ENCODE measurements at regions not wholly inside any gene's neighbourhood (a gene's known extent, or its start where the extent isn't known, plus 50 kb on each side); places are given as distances from the start of the nearest gene placed in this dataset.

GRCh38 chr5:4440536-4440935 lies 699.6 kb upstream of the ADAMTS16 start (continued):
- no peak for TF ChIP-seq ZBTB21 (tag by site-specific recombination; IDR thresholded peaks at IDR 0.05)
- TF ChIP-seq INSM2 (tag by site-specific recombination; IDR thresholded peaks at IDR 0.05): no peak
- no peak for TF ChIP-seq KLF17 (tag by site-specific recombination; IDR thresholded peaks at IDR 0.05)
- TF ChIP-seq ZEB2 (tag by site-specific recombination; IDR thresholded peaks at IDR 0.05): no peak
- TF ChIP-seq ZNF654 (tag by site-specific recombination; IDR thresholded peaks at IDR 0.05; ENCODE audit: low read depth): no peak
- TF ChIP-seq ZNF121 (tag by site-specific recombination; IDR thresholded peaks at IDR 0.05): no peak
- no peak for TF ChIP-seq OVOL3 (tag by site-specific recombination; IDR thresholded peaks at IDR 0.05)
- TF ChIP-seq ZNF335 (tag by site-specific recombination; conservative IDR thresholded peaks at IDR 0.05): no peak
- no peak for TF ChIP-seq ZBTB17 (tag by site-specific recombination; IDR thresholded peaks at IDR 0.05)
- TF ChIP-seq ZNF10 (tag by site-specific recombination; IDR thresholded peaks at IDR 0.05): no peak

GRCh38 chr5:4442221-4442620 lies 697.9 kb upstream of the ADAMTS16 start:
- H3K4me3 ChIP-seq (ENCODE audit: low read depth, low read length): no peak overlapping the region
- no peaks in the 10 kb centered on the region for H3K4me1 ChIP-seq (ENCODE audit: control insufficient read depth, insufficient read depth, low read length)
- H3K36me3 ChIP-seq (ENCODE audit: control insufficient read depth in 2 of 2, insufficient read depth in 1 of 2, low read length in 2 of 2): no peaks in the 10 kb centered on the region
- TF ChIP-seq ZNF658 (tag by site-specific recombination; IDR thresholded peaks at IDR 0.05) (no peak), ZBTB21 (tag by site-specific recombination; IDR thresholded peaks at IDR 0.05) (no peak), ZBTB48 (tag by site-specific recombination; IDR thresholded peaks at IDR 0.05) (no peak), ZFHX2 (tag by site-specific recombination; conservative IDR thresholded peaks at IDR 0.05) (no peak), ZNF513 (tag by site-specific recombination; IDR thresholded peaks at IDR 0.05) (no peak), SCRT2 (tag by site-specific recombination; IDR thresholded peaks at IDR 0.05) (no peak), ZBTB20 (tag by site-specific recombination; IDR thresholded peaks at IDR 0.05) (no peak)
- H3K9me3 ChIP-seq (ENCODE audit: control insufficient read depth, insufficient read depth, low read depth, low read length): no peaks in the 10 kb centered on the region
- CTCF ChIA-PET: no interaction called here
- POLR2A ChIA-PET: no interaction called here
- H3K27ac ChIP-seq (ENCODE audit: extremely low read depth, low read depth, low read length): no peak overlapping the region

- CTCF ChIA-PET: no interaction called here
- no peaks in the 10 kb centered on the region for H3K4me1 ChIP-seq (ENCODE audit: control insufficient read depth, insufficient read depth, low read length)
Observed at GRCh38 chr5:4447657-4448056, 692.5 kb upstream of the ADAMTS16 start.

More at GRCh38 chr5:4447657-4448056, 692.5 kb upstream of the ADAMTS16 start:
- peak; percentile 95 for TF ChIP-seq ZNF26 (tag by site-specific recombination; IDR thresholded peaks at IDR 0.05)
- no peak for TF ChIP-seq ZNF335 (tag by site-specific recombination; conservative IDR thresholded peaks at IDR 0.05)
- peak; percentile 80 for TF ChIP-seq SETDB1 (IDR thresholded peaks at IDR 0.05; ENCODE audit: insufficient read length, low read length)
- TF ChIP-seq ZNF704 (tag by site-specific recombination; IDR thresholded peaks at IDR 0.05): no peak
- TF ChIP-seq SP2 (tag by site-specific recombination; IDR thresholded peaks at IDR 0.05): no peak
- no peak for TF ChIP-seq ZNF398 (tag by site-specific recombination; IDR thresholded peaks at IDR 0.05)
- Histone ChIP-seq H3K27ac (ENCODE audit: extremely low read depth, low read depth, low read length) (no peak overlapping the region), H3K4me3 (ENCODE audit: low read depth, low read length) (no peak overlapping the region), H3K9me3 (ENCODE audit: control insufficient read depth, insufficient read depth, low read depth, low read length) (no peaks in the 10 kb centered on the region), H3K36me3 (ENCODE audit: control insufficient read depth in 2 of 2, insufficient read depth in 1 of 2, low read length in 2 of 2) (no peaks in the 10 kb centered on the region)
- POLR2A ChIA-PET: no interaction called here
